ENCODE measurements at regions not wholly inside any gene's neighbourhood (a gene's known extent, or its start where the extent isn't known, plus 50 kb on each side); places are given as distances from the start of the nearest gene placed in this dataset.
"Not testable (repeated sequence)": the region's sequence is repeated elsewhere in the genome, so short reads cannot be mapped to it uniquely, and the experiment has no call there.

- no peak for DNase-seq
Measured at GRCh38 chr13:39895254-39895653, 239.8 kb downstream of the COG6 start.

DNA sequence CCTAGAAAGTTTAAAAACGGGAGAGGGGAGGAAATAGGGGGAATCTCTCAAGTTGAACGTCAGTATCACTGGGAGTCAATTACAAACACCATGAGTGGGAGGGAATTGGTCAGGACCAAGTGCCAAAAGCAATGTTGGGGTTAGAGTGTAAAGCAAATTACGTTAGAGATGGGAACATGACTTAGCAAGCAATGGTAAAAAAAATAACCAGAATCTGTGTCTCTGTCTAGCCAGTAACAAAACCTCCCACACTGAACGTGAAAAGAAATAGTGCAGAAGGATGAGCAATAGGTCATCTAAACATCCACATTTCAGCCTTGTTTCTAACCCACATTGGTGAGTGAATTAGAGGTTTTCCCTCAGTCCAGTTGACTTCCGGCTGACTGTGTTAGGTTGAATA, 242.2 kb downstream of the COG6 start:
- no peak for DNase-seq

- DNase-seq, result peak; percentile 17
Measured at GRCh38 chr13:39900106-39900750, 244.8 kb downstream of the COG6 start.

DNA sequence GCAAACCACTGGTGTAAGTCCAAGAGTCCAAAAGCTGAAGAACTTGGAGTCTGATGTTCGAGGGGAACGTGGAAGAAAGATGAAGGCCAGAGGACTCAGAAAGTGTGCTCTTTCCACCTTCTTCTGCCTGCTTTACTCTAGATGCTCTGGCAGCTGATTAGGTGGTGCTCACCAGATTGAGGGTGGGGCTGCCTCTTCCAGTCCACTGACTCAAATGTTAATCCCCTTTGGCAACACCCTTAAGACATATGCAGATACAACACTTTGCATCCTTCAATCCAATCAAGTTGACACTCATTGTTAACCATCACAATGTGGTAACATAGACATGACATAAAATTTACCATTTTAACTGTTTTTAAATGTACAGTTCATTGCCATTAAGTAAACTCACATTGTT, 249.5 kb downstream of the COG6 start:
- DNase-seq, result no peak

GRCh38 chr13:39909634-39910033, 254.2 kb downstream of the COG6 start:
- no peak for DNase-seq

DNA sequence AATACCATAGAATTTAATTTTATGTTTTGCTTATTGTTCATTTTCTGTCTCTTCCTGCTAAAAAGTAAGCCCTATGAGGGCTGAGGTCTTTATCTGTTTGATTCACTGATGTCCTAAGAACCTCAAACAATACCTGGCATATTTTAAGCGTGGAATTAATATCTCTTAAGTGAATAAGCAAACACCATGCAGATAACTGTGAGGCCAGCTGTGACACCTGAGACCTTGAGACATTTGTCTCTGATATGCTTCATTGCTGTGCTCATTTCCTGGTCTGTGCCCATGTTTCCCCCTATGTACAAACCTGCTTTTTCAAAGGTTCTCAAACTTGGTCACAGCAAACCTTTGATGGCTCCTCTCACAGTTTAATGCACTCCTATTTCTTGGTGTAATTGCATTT, 254.6 kb downstream of the COG6 start:
- no peak for DNase-seq

GRCh38 chr13:39910833-39911232, 255.4 kb downstream of the COG6 start:
- no peak for DNase-seq

- no peak for DNase-seq
Measured at GRCh38 chr13:39913339-39913738, 257.9 kb downstream of the COG6 start.

DNA sequence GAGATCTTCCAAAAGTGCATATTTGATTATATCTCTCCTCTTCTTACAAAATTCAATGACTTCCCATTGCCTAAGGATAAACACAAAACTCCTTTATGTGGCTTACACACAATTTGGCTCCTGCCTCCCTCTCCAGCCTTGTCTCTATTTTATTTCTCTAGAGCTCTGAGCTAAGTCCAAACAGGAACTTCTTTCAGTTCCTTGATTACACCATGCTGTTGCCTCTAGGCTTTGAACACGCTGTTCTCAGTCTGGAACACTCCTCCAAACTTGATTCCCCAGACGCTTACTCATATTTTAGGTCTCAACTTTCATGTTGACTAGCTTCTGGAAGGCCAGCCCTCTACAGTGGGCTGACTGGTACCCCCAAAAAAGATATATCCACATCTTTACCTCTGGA, 258.5 kb downstream of the COG6 start:
- DNase-seq, result no peak

- DNase-seq, result no peak
Measured at GRCh38 chr13:39915418-39915817, 260.0 kb downstream of the COG6 start.

DNA sequence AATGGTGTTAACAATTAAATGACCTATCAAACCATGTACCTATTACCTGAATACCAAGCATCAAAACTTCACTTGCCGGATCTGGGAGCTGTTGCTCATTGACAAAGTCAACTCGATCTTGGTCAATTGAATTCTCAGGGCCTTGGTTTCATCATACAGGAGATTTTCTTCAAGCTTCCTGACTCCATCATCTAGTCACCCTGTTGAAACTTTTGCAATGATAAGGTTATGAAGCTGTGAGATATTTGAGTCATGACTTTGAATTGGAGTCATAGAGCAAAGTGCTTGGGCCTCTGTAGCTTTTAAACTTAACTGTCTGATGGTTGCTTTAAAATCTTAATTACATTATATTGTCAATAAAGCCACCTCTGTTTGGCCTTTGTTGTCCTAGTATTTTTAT, 260.9 kb downstream of the COG6 start:
- no peak for DNase-seq

- no peak for DNase-seq
Measured at GRCh38 chr13:39918620-39919236, 263.3 kb downstream of the COG6 start.

GRCh38 chr13:39920613-39921012, 265.2 kb downstream of the COG6 start:
- no peak for DNase-seq

- no peak for DNase-seq
Measured at GRCh38 chr13:39926345-39926744, 270.9 kb downstream of the COG6 start.

- DNase-seq, result no peak
Measured at GRCh38 chr13:39928261-39928660, 272.8 kb downstream of the COG6 start.

DNA sequence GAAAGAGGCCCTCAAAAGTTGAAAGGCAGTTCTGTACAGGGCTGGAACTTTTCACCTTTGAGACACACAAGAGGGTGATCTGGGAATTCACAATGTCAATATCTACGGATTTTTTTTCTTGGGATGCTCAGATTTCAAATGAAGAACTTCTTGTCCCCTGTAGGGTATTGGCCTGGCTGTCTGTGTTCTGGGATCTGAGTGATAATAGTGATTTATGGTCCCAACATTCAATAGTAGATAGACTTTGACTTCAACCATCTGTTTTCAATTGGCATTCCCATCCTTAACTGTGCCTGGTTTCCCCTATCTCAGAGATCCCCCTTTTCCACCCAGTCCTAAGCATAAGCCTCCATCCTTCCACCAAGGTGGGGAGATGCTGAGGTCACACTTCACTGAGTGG, 274.1 kb downstream of the COG6 start:
- DNase-seq, result no peak

- DNase-seq, result no peak
Measured at GRCh38 chr13:39930060-39930459, 274.6 kb downstream of the COG6 start.

DNA sequence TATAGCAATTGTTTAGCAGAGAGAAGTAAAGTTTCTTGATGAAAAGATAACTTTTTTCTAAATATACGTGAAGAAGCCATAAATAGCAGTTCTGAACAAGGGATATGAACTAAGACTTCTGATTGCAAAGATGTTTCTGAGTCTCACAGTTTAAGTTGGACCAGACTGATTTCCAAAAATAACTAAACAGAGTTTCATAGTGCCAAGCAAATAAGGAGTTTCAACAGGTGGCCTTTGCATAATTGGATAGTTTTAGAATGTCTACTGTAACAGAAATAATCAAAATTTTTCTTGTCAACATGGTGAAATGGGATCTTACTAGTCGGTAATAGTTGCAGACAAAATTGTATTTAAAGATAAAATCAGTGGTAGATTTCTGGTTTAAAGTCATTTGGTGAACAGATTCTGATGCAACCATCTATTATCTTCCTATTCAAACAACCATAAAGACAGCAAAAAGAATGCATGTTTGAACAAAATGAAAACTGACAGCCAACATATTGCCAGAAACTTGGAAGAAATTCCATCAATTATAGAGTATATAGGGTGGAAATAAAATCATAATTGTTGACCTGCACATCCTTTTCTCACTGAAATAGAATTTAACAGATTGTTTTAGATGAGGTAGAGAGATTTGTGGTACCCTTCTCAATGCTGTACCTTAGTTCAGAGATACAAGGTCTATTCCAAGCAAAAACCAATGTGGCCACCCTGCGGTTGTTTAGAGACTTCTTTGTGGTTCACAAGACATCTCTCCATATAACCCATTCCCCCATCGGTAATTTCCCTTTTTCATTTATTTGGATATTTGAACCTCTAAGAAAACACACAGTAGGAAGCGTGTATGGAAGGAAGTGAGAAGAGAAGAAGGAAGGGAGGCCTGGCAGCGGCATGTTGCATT, 275.3 kb downstream of the COG6 start:
- no peak for DNase-seq

- no peak for DNase-seq
Measured at GRCh38 chr13:39931505-39931904, 276.0 kb downstream of the COG6 start.

GRCh38 chr13:39932514-39932913, 277.1 kb downstream of the COG6 start:
- not testable (repeated sequence) for DNase-seq

DNA sequence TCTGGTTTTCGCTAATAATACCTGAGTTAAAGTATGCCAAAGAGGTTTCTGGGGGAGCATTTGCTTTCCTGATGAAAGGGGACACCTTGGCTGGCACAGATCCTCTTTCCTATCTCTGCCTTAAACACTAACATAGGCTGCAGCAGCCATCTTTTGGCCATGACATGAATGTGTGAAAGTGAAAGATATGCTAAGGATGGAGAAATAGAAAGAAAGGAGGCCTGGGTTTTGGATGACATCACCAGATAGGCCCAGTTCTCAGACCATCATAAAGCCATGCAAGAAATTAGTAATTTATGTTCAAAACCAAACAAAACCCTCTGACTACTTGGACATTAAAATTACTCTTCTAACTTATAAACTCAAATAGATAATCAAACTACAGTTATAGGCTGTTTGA, 279.7 kb downstream of the COG6 start:
- DNase-seq, result no peak

- DNase-seq, result no peak
Measured at GRCh38 chr13:39938596-39938995, 283.1 kb downstream of the COG6 start.

- no peak for DNase-seq
Measured at GRCh38 chr13:39941236-39941635, 285.8 kb downstream of the COG6 start.

GRCh38 chr13:39941911-39942551, 286.6 kb downstream of the COG6 start:
- no peak for DNase-seq

All from DMS79 treated with DMSO at 0.1 percent for 48 hours (cell line).